CMK (cell line): ENCODE measurements at regions not wholly inside any gene's neighbourhood (a gene's known extent, or its start where the extent isn't known, plus 50 kb on each side); places are given as distances from the start of the nearest gene placed in this dataset.
"Not testable (repeated sequence)": the region's sequence is repeated elsewhere in the genome, so short reads cannot be mapped to it uniquely, and the experiment has no call there.

ENCODE experiments used
- DNase-seq: peaks from one replicate; pipeline ENCODE4 v3.0.0-alpha.2; 2010; ENCODE audit warnings: low read depth

DNA sequence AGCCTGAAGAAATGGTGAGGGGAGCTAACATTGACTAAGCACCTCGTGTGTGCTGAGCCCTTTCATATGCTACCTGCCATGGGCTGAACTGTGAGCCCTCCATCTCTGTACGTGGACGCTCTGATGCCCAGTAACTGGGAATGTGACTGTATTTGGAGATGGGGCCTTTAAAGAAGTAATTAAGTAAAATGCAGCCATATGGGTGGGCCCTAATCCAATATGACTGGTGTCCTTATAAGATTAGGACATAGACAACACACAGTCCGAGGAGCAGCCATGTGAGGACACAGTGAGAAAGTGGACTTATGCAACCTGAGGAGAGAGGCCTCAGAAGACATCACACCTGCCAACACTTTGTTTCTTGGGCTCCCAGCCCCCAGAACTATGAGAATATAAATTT lies 92.7 kb upstream of the ATP1B1 start:
- no peak for DNase-seq

- DNase-seq: no peak
These were observed 91.0 kb upstream of the ATP1B1 start for GRCh38 chr1:169015464-169015863.

DNA sequence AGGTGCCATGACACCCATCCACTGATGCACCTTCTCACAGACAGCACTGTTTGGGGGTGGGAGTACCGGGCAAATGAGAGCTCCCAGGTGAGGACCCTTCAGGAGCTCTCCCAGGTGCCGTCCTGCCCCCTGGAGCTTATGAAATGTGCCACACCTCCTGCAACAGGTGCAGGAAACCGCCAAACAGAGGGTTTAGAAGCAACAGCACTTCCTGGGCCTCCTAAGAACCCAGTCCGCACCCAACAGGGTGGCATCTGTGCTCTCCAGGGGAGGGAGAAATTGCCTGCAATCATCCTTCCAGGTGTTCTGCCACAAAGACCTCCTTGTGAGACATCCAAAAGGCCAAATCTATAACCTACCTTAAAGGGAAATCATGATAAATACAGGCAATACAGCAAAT lies 87.7 kb upstream of the ATP1B1 start:
- no peak for DNase-seq

- no peak for DNase-seq
These were observed 87.0 kb upstream of the ATP1B1 start for GRCh38 chr1:169019419-169020058.

DNA sequence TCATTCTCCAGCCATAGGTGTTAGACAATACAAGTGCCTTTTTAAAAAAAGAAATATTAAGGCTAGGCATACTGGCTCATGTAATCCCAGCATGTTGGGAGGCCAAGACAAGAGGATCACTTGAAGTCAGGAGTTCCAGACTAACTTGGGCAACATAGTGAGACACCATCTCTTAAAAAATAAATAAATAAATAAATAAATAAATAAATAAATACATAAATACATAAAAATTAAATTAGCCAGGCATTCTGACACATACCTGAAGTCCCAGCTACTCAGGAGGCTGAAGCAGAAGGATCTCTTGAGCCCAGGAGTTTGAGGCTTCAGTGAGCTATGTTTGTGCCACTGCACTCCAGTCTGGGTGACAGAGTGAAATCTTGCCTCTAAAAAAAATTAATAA lies 85.8 kb upstream of the ATP1B1 start:
- DNase-seq: no peak

DNA sequence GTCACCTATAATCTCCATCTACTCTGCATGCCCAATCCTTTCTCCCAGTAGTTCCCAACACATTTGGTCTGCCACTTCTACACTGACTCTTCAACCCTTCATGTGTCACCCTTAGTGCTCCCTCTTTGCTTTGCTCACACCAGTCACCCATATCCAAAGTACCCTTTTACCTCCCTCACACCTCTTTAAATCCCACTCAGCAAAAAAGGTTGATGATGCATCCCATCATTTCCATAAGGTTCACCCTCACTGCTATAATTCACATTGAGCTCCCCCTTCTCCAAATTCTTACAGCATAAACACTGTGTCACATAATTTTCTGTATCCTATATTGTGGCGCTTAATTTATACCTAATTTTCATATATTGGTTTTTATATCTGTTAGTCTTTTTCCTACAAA lies 83.8 kb upstream of the ATP1B1 start:
- DNase-seq: no peak

DNA sequence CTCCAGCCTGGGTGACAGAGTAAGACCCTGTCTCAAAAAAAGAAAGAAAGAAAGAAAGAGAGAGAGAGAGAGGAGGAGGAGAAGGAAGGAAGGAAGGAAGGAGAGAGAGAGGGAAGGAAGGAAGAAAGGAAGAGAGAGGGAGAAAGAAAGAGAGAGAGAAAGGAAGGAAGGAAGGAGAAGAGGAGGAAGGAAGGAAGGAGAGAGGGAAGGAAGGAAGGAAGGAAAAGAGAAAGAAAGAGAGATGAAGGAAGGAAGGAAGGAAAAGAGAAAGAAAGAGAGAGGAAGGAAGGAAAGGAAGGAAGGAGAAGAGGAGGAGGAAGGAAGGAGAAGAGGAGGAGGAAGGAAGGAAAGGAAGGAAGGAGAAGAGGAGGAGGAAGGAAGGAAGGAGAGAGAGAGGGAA lies 82.2 kb upstream of the ATP1B1 start:
- DNase-seq: no peak

- DNase-seq: no peak
These were observed 81.7 kb upstream of the ATP1B1 start for GRCh38 chr1:169024800-169025271.

DNA sequence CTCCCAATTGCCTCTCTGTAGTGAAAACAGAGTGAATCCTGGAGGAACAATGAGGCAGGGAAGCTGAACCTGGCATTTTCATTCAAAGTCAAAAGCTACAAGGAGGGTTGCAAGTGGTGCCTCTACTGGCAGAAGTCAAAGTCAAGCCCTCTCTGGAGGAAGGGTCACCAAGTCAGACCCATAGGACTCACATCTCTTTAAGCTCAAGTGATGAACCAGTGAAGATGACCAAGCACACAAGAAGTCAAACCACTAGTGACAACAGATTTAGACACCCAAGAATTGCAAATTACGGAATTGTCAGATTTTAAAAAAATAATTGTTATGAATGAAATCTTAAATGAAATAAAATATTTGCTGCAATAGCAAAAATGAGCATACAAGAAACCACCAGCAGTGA lies 81.1 kb upstream of the ATP1B1 start:
- DNase-seq: no peak

- DNase-seq: no peak
These were observed 78.7 kb upstream of the ATP1B1 start for GRCh38 chr1:169027607-169028320.

DNA sequence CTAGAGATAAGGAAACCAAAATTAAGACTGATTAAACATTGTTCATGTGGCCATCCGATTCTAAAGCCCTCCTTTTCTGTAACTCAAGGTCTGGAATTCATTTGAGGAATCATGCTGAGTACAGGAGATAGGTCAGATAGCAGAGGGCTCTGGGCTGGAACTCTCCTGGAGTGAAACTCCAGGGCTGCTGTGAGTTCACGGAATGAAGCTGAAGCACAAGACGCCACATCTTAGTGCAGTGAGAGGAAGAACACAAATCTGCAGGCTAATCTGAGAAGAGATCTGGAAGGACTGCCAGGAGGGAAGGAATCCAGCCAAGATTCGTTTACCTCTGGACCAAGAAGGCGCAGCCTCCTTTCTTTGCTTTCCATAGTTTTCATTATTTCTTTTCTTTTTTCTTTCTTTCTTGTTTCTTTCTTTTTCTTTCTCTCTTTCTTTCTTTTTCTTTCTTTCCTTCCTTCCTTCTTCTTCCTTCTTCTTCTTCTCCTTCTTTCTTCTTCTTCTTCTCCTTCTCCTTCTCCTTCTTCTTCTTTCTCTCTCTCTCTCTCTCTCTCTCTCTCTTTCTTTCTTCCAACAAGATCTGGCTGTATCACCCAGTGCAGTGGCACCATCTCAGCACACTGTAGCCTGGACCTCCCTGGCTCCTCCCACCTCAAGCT lies 74.8 kb upstream of the ATP1B1 start:
- DNase-seq: no peak

- no peak for DNase-seq
These were observed 65.1 kb upstream of the ATP1B1 start for GRCh38 chr1:169041366-169041765.

GRCh38 chr1:169042377-169042776 lies 64.1 kb upstream of the ATP1B1 start:
- DNase-seq: no peak

- no peak for DNase-seq
These were observed 62.7 kb upstream of the ATP1B1 start for GRCh38 chr1:169043823-169044222.

DNA sequence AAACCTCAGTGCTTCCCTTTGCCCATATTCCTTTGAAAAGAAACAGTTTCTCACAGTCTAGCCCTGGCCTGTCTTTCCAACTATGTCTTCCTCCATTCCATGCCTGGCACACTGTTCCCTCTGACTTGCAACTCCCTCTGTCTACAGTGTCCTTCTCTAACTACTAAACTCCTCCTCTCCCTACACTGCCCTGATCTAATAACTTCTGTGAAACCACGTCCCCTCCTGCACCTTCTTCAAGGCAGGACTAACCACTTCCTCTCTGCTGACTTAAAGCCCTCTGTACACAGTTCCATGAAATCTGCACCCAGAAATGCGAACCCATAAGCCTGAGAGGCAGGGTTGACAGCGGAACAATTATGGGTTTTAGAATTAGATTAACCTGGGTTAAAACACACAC lies 62.2 kb upstream of the ATP1B1 start:
- peak; percentile 51 for DNase-seq

GRCh38 chr1:169044971-169045370 lies 61.5 kb upstream of the ATP1B1 start:
- no peak for DNase-seq

GRCh38 chr1:169046671-169047070 lies 59.8 kb upstream of the ATP1B1 start:
- DNase-seq: no peak

DNA sequence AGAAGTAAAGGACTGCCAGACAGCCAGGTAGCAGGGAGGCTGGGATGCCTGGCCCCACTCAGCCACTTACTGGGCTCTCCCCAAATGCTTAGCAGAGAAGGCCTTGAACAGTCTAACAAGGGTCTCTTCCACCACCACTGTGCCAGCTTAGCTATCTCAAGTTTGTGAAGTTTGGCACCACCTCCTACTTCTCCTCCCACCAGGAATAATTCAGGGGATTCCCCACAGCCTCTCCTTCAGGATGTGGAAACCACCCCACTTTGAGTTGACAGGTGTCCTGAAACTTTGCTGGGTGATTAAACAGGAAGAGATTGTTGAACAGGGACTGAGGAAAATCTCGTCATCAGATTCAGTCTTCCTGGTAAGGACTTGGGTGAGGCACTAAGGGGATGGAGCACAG lies 59.4 kb upstream of the ATP1B1 start:
- DNase-seq: no peak

GRCh38 chr1:169048043-169048442 lies 58.4 kb upstream of the ATP1B1 start:
- no peak for DNase-seq

DNA sequence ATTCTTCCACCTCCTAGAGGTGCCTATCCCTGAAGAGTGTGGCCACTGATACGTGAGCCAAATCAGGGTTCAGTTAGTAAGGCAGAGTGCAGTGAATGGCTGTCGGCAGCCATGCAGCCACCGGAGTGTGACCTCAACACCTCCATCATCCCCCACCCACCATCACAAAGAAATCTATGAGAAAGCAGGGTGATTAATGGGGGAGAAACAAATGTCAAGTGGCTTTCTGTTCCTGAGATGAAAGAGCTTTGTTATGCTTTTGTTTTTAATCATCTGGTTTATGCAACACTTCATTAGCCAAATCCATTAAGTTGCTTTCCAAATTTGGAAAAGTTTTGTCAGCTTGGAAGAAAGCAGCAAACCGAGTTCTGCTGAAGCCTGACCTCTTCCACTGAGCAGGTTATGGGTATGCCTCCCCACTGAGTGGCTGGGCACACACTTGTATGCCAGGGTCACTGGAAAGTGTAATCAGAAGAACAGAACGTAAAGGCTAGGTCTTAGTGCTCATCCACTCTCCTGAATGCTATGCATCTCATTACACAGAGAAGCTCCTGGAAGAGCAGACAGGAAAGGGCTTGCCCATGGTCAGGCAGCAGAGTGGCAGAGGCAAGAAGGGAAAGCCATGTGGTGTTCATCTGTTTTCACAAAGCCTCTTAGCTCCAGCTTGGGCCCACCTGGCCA lies 57.1 kb upstream of the ATP1B1 start:
- no peak for DNase-seq

- no peak for DNase-seq
These were observed 55.3 kb upstream of the ATP1B1 start for GRCh38 chr1:169051171-169051570.

GRCh38 chr1:169052171-169052570 lies 54.3 kb upstream of the ATP1B1 start:
- not testable (repeated sequence) for DNase-seq

- DNase-seq: no peak
These were observed 53.8 kb upstream of the ATP1B1 start for GRCh38 chr1:169052727-169053126.
